ENCODE measurements at regions not wholly inside any gene's neighbourhood (a gene's known extent, or its start where the extent isn't known, plus 50 kb on each side); places are given as distances from the start of the nearest gene placed in this dataset.

GRCh38 chr14:22358726-22359125, 230.3 kb downstream of the DAD1 start:
- TF ChIP-seq POU6F1 (CRISPR knock-in tag; IDR thresholded peaks at IDR 0.05; ENCODE audit: borderline replicate concordance, low read depth) (no peak), PATZ1 (CRISPR knock-in tag; IDR thresholded peaks at IDR 0.05; ENCODE audit: borderline replicate concordance) (no peak)
